DMS153 treated with DMSO at 0.1 percent for 48 hours (cell line): ENCODE measurements at regions not wholly inside any gene's neighbourhood (a gene's known extent, or its start where the extent isn't known, plus 50 kb on each side); places are given as distances from the start of the nearest gene placed in this dataset.
"Not testable (repeated sequence)": the region's sequence is repeated elsewhere in the genome, so short reads cannot be mapped to it uniquely, and the experiment has no call there.

Experiments used
- DNase-seq: peaks from one replicate; lab custom pipeline; 2025; ENCODE audit not compliant: unreplicated experiment; lab: John Stamatoyannopoulos, UW

DNA sequence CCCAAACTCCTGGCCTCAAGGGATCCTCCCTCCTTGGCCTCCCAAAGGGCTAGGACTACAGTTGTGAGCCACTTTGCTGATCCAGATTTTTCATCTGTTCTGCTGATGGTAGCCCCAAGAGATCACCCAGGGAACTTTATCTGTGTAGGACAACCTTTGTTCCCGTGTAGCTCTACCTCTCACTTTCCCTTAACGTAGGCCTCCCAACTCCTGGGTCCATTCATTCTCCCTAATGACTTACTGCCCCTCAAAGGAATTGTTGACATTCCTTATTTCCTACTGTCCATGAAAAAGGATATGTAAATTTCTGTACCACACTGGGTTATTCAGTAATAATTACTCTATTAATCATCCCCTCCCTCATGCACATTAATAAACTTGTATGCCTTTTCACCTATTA lies 51.0 kb upstream of the PHF24 start:
- no peak for DNase-seq

DNA sequence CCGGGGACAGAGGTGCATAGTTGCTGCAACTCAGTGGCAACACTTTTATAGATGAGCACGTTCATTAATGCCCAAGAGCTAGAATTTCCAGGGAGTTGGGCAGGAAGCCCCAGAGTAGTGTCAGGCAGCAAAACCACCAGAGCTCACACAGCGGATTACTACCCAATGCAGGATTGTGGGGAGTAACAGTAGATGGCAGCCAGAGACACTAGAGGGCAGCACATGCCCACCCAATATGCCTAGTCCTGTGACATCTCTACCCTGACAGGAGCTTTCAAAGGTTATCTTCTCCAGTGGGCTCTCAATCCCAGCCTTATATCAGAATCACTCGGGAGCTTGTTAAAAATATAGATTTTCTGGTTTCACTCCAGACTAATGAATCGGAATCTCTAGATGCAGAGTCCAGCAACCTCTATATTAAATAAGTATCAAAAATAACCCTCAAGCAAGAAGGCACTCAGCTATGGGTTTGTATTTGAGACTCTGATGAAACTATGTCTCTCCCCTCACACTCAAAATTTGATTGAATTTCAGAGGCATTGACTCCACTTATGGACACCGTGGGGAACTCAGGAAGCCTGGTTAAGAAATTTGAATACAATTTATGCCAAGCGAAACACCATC lies 58.4 kb upstream of the PHF24 start:
- peak; percentile 61 for DNase-seq

DNA sequence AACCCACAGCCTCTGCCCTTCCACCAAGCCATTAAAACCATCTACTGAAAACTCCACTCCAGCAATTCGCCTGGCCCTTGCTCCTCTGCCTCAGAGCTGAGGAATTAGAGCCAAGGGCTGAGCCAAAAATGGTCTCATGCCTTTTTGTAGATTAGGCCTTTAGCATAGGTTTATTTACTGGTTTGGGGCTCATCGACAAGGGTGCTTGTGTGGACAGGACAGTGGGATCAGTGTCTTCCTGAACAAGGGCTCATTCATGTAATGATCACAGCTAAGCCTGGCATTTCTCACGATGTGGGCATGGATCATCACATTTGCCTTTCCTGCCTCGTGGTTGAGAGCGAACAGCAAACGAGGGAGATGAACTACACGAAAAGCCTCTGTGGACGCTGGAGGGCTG lies 59.2 kb upstream of the PHF24 start:
- DNase-seq: no peak

DNA sequence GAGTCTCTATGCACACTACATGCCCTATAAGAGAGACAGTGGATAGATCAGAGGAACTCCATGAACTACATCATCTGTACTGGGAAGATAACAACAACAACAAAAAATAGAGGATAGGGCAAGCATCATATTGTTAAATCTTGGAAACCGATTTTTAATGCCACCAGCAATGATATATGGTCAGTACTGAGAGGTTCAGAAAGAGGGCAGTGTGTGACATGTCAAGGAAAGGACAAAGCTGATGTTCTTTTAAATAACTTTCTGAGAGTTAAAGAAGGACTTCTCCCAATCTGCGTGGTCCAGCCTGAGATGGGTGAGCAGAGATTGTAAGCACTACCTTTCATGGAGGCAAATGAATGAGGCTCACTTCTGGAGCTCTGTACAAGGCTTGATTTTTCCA lies 62.0 kb upstream of the PHF24 start:
- no peak for DNase-seq

DNA sequence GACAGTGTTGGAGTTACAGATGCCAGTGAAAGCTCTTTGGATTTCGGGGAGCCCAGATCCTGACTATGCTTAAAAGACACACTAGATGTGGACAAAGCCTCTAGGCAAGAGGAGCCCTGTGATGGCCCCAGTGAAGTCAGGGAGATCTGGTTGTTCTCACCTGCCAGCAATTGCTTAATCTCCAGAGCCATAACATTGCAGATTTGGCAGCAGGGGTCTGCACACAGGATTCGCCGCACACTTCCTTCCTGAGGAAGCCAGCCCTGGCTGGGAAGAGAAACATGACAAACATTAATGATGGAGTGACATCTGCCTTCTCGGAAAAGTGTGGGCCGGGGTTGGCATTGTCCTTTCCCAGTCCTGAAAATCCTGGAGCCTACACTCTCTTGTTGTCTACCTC lies 65.2 kb upstream of the PHF24 start:
- DNase-seq: no peak

DNA sequence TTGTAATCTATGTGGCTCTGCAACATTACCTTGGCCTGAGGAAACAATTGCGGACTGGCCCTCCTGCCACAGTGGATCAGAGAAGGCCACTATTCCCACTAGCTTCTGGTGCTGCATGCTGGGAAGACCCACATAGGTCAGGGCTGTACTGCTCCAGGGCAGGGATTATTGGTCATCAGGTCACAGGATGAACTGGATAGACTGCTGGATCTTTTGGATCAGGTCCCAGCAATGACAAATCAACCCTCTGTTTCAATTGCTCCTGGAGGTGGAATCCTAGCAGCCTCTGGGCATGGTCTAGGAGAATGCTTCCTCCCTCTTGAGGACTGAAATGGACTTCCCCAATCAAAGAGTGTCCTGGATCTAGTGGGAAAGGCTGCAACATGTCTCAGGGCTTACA lies 66.7 kb upstream of the PHF24 start:
- no peak for DNase-seq

DNA sequence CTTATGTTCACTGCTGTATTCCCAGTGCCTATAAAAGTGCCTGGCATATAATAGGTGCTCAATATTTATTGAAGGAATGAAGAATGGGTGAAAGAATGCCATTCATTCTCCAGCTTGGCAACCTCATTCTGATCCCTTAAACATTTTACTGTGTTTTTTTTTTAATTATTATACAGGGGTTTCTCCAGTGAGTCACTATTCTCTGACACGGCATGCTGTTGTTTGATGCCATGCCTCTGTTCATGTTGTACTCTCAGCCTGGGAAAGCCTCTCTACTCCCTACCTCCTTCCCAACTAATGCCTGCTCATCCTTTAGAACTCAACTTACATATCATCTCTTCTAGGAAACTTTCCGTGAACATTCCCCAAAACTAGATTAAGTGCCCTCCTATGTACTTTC lies 70.2 kb upstream of the PHF24 start:
- DNase-seq: no peak

DNA sequence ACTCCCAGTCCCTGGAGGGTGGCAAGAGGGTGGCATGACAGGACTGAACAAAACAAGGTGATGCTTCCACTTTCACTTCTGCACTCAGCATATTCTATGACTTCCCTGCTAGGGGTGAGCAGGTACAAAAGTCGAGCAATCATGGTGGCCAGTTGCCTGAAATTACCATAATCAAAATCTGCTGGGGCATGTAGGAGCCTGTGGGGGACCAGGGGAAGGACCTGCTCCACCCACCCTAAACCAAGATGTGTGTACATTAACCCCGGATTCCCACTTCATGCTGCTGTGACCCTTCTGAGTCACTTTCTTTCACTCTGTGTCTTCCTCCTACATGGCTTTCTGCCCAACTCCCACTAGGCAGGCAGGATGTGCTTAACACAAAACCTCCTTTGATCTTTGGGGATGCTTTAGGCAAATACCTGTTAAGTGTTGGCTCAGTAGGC lies 73.3 kb upstream of the PHF24 start:
- no peak for DNase-seq

DNA sequence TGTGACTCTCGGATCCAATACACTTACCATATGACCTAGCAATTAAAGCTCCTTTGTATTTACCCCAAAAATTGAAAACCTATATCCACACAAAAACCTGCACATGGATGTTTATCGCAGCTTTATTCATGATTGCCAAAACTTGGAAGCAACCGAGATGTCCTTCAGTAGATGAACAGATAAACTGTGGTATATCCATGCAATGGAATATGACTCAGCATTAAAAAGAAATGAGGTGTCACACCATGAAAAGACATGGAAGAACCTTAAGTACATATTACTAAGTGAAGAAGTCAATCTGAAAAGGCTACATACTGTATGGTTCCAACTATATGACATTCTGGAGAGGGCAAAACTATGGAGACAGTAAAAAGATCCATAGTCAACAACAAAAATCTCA lies 82.0 kb upstream of the PHF24 start:
- no peak for DNase-seq

DNA sequence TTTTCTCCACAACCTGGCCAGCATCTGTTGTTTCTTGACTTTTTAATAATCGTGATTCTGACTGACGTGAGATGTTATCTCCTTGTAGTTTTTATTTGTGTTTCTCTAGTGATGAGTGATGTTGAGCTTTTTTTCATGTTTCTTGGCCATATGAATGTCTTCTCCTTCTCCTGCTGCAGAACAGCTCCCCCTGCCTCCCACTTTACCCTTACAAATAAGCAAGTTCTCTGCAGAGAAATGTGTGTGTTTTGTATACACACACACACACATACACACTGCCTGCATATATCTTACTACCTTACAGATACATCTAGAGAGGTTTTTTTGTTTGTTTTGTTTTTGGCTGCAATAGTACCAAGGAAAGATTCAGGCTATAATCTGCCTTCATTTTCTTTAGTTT lies 88.7 kb upstream of the PHF24 start:
- no peak for DNase-seq

DNA sequence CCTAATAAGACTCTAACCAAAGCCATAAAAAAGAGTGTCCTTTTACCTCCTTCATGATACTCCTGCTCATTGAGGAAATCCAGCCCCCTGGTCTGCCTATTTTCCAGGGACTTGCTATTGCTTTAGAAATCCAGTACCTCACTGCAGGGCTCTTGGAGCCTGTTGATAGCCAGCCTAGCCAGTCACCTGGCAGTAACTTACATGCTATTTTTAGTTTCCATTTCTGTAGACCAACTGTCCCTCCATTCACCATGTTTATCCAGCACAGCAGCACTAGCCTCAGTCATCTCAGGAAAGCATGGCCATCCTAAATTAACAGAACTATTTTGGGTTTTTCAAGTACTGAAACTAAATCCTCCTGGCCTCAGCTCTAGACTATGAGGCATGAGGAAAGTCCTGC lies 91.5 kb upstream of the PHF24 start:
- no peak for DNase-seq

DNA sequence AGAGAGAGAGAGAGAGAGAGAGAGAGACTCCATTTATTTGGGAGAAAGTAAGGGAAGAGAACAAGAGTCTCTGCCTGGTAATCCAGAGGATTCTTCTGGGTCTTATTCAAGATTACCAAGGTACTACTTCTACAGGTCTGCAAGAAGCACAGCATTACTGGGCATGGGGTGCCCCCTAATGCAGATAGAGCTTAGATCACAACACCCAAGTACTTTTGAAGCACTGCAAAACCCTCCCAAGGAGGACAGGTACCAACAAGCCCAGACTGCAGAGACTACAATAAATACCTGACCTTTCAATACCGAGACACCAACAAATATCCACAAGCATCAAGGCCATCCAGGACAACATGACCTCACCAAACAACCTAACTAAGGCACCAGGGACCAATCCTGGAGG lies 94.7 kb upstream of the PHF24 start:
- no peak for DNase-seq

DNA sequence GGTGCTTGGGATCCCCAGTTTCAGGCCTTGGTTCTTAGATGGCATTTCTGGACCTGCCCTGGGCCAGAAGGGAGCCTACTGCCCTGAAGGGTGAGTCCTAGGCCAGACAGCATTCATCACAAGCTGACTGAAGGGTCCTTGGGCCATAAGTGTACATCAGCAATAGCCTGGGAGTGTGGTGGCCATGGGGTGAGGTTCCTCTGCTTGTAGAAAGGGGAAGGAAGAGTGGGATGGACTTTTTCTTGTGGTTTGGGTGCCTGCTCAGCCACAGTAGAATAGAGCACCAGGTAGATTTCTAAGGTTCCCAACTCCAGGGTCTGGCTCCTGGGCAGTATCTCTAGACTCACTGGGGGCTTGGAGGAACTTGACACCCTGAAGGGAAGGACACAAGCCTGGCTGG lies 95.2 kb upstream of the PHF24 start:
- no peak for DNase-seq

DNA sequence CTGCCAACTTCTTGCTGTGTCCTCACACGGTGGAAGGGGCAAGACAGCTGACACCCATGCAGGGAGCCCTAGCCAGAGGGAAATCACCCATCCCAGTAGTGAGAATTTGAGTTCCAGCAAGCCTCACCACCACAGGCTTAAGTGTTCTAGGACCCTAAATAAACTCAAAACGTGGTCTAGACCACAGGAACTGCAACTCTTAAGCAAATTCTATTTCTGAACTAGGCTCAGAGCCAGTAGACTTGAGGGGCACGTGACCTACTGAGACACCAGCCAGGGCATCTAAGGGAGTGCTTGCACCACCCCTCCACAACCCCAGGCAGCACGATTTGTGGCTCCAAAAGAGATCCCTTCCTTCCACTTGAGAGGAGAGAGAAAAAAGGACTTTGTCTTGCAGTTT lies 96.0 kb upstream of the PHF24 start:
- DNase-seq: no peak

DNA sequence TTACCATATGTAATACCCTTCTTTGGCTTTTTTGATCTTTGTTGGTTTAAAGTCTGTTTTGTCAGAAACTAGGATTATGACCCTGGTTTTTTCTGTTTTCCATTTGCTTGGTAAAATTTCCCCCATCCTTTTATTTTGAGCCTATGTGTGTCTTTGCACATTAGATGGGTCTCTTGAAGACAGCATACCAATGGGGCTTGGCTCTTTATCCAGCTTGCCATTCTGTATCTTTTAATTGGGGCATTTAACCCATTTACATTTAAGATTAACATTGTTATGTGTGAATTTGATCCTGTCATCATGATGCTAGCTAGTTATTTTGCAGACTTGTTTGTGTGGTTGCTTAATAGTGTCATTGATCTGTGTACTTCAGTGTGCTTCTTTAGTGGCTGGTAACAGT lies 103.1 kb upstream of the PHF24 start:
- DNase-seq: not testable (repeated sequence)

DNA sequence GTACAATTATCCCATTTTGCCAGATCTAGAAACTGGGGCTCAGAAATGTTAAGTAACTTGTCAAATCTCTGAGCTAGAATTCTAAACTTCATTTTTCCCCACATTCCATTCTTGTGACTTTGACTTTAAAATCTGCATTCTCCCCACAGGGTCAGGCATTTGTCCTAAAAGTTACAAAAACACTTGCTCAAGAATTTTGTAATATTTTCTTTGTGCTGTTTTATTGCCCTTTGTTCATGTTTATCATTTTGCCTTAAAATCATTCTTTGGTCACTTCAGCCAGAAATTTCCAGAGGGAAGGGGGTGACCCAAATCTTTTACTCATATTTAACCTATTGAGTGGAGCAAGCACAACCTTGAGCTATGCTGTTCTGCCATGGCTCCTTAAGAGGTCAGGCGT lies 120.1 kb upstream of the CCL21 start:
- no peak for DNase-seq

DNA sequence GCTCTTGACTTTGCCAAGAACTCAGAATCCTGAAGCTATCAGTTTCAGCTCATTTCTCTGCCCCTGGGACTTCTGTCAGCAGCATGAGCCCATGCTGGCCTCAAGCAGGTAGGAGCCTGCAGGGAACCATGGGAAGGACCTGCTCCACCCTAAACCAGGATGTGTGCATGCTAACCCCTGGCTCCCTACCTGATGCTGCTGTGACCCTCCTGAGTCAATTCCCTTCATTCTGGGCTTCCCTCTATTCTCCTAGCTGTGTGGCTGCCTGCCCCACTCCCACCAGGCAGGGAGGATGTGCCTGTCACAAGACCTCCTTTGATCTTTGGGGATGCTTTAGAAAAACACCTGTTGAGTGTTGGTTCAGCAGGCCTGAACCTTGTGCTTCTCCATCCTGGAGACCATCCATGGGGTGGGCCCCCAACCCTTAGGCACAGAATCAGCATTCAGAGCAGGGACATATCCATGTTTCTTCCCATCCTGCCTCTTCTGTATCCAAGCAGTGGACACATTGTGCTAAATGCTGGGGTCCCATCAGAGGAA lies 117.1 kb upstream of the CCL21 start:
- no peak for DNase-seq

DNA sequence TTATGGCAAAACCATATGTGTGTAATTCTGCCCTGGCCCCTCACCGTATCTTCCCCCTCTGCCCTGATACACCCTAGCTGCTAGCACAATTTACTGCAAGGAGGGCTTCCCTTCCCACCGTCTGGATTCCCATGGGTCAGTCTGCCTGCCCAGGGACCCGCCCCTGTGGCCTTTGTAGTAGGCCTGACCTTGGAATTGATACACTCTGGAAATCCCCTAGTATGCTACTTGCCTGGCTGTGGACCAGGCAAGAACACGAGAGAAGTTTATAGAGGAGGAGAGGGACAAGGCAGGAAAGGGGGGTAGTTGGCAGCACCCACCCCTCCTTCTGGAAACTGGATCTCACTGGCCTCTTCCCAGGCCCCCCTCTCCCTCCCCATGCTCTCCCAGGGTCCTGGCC lies 115.8 kb upstream of the CCL21 start:
- DNase-seq: no peak

DNA sequence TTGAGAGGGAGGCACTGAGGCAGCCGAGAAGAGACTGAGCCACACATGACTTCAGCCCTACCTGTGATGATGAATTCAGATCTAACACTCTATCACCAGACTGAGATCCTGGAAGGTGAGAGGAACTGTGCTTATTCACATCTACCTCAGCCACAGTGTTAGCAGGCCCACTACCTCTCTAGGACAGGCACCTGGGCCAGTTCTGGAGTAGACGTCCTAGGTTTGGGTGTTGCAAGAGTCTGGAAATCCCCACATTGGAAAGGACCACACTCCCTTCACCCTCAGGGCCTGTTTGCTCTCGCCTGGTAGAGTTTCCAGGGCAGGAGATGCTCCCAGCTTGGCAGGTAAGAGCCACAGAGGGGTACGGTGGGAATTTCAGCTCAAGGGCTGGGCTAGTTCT lies 113.8 kb upstream of the CCL21 start:
- no peak for DNase-seq

DNA sequence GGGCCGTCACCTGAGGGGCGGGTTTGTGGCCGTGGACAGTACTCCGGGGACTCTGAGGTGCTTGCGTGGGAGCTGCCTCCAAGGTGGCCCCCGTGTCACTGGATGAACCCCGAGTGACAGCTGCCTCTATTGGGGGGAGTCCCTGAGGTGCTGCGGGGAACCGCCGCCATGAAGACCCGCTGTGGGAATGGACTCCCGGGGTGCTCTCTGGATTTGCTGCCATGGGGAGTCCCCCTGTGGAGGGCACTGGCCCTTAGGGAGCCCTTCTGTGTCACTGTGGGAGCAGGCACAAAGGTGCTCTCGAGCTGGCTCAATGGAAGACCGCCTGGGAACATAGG lies 100.2 kb upstream of the CCL21 start:
- DNase-seq: no peak

DNA sequence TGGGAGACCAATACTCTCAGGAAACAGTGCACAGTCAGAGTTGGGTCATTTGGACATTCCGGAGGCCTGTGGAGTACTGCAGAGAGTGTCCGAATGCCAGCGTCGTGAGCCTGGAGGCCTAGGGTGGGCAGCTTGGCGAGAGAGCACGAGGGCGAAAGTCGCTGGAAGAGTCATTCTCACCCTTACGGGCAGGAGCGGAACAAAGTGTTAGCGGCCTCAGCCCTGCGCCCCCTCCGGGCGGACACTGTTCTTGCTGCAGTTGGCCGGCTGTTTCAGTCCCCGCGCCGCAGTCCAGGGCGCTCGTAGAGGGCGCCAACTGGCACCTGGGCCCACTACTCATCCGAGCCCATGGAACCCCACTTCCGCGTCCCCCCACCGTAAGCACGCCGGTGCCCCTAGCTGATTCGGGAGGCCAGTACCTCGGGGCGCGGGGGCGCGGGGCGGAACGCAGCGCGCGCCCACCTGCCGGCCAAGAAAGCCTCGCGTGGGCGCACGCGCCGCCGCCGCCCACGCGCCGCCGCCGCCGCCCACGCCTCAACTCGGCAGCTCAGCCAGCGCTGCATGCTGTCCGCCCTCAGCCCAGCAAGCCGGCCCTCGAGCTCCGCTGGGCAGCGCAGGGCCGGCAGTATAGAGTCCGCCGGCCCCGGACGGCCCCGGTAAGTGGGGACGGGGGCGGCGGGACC lies 99.7 kb upstream of the CCL21 start:
- no peak for DNase-seq

DNA sequence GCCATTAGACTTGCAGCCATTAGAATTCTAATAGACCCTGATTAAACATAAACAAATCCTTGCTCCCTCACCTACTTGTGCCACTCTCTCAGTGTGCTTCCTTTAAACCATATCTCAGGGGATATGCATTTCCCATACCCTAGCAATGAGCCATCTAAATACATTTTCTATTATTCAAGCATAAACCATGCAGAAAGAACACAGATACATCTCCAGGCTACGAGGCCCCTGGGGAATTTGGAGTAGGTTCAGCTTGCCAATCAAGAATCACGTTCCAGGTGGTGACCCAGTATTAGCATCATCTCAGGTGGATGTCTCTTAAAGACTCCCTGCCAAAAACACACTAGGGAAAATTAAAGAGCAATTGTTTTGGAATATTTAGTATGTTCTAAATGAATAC lies 93.0 kb upstream of the CCL21 start:
- no peak for DNase-seq

DNA sequence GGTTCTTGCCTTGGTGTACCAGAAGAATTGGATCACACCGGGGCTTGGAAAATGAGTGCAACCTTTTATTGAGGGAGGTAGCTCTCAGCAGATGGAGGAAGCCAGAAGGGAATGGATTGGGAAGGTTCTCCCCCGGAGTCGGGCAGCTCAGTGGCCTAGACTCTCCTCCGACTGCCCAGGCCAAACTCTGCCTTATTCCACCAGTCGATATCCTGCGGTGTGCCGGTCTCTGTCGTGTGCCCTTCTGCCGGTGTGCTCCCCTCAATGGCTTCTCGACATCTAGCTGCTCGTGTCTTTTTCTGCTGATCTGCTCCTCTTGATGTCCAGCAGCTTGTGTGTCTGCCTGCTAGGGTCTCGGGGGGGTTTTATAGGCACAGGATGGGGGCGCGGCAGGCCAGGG lies 87.4 kb upstream of the CCL21 start:
- no peak for DNase-seq
